HCT116 (cell line): ENCODE measurements at regions not wholly inside any gene's neighbourhood (a gene's known extent, or its start where the extent isn't known, plus 50 kb on each side); places are given as distances from the start of the nearest gene placed in this dataset.

Experiments
- ATAC-seq: fragments of 200-7000 bp; cut with Tn5 transposase; 2 replicates; pipeline ENCODE4 v1.9.1; 2020; ENCODE audit warnings: mild to moderate bottlenecking, moderate library complexity
- BruUV-seq: library from RNA; stranded (reverse); fragments of 400-500 nt; replicated peaks from 2 replicates; lab custom pipeline; 2021; lab: Mats Ljungman, UMichigan
- CTCF ChIA-PET: fragments of 300-600 bp; sonication (Branson Sonifier 250); formaldehyde crosslinking; loops from one replicate; lab custom pipeline; 2021; ENCODE audit warnings: antibody characterized with exemption; lab: Charles Lee
- POLR2A ChIA-PET: fragments of 300-600, 350-600 bp; sonication (Branson Sonifier 250); formaldehyde crosslinking; loops from one replicate; lab custom pipeline; 2021; ENCODE audit warnings: antibody characterized with exemption; lab: Charles Lee
- RAD21 ChIA-PET, 2 experiments: fragments of 300-600 bp; sonication (Branson Sonifier 250); formaldehyde crosslinking; loops; one replicate each; lab custom pipeline; 2023; ENCODE audit warnings: low total read pairs in 2 of 2; ENCODE audit not compliant: uncharacterized antibody in 2 of 2, unreplicated experiment in 2 of 2, low non-redundant PET in 1 of 2; lab: Charles Lee
- DNase-seq: peaks from one replicate; pipeline ENCODE4 v3.0.0-alpha.2; 2010; ENCODE audit warnings: low read depth, low spot score
- H2AFZ ChIP-seq: fragments of 200-600 bp; shearing (Covaris generic), sonication (generic); 2 replicates; pipeline ENCODE4 v1.6.1; 2017; ENCODE audit warnings: low read depth, mixed run types, mixed read lengths, antibody characterized with exemption, low read length; ENCODE audit not compliant: poor library complexity, severe bottlenecking
- H3K27ac ChIP-seq: 2 replicates; pipeline ENCODE4 v1.5.1; 2012; ENCODE audit warnings: low read depth, low read length
- H3K27me3 ChIP-seq: fragments of 200-600 bp; sonication (generic); 2 replicates; pipeline ENCODE4 v1.6.1; 2016; ENCODE audit warnings: mixed run types, low read length, mixed read lengths; ENCODE audit not compliant: insufficient read depth
- H3K36me3 ChIP-seq, 2 experiments: fragments of 200-500 bp in 1 of 2; fragments of 200-600 bp in 1 of 2; sonication (Bioruptor generic) in 1 of 2; sonication (generic) in 1 of 2; 2 replicates each; pipeline versions ENCODE4 v1.5.1 to v1.6.1; 2014 to 2016; ENCODE audit warnings: low read length in 2 of 2, inconsistent platforms in 1 of 2, mixed read lengths in 1 of 2, mixed run types in 1 of 2; ENCODE audit not compliant: insufficient read depth in 2 of 2, control insufficient read depth in 1 of 2
- H3K4me1 ChIP-seq, 2 experiments: fragments of 200-600 bp in 1 of 2; sonication (generic) in 1 of 2; 2 replicates each; pipeline versions ENCODE4 v1.5.1 to v1.6.1; 2012 to 2017; ENCODE audit warnings: low read length in 2 of 2, inconsistent platforms in 1 of 2, mild to moderate bottlenecking in 1 of 2, mixed read lengths in 1 of 2, mixed run types in 1 of 2, moderate library complexity in 1 of 2; ENCODE audit not compliant: insufficient read depth in 2 of 2, control insufficient read depth in 1 of 2
- H3K4me2 ChIP-seq: fragments of 200-600 bp; sonication (generic); 2 replicates; pipeline ENCODE4 v1.6.1; 2017; ENCODE audit warnings: mixed run types, low read length, mixed read lengths
- H3K4me3 ChIP-seq, 2 experiments: fragments of 200-600 bp in 1 of 2; sonication (generic) in 1 of 2; replicated peaks in 1 of 2; 2 replicates each; pipeline ENCODE4 v1.5.1; 2011 to 2016; ENCODE audit warnings: low read length in 2 of 2, control low read depth in 1 of 2, low read depth in 1 of 2, mild to moderate bottlenecking in 1 of 2, mixed read lengths in 1 of 2, mixed run types in 1 of 2
- H3K79me2 ChIP-seq: fragments of 200-600 bp; sonication (generic); 2 replicates; pipeline ENCODE4 v1.6.1; 2017; ENCODE audit warnings: mild to moderate bottlenecking, mixed run types, low read length, moderate library complexity, mixed read lengths; ENCODE audit not compliant: insufficient read depth
- H3K9ac ChIP-seq: fragments of 200-600 bp; sonication (generic); 2 replicates; pipeline ENCODE4 v1.6.1; 2016; ENCODE audit warnings: low read length, mixed read lengths
- H3K9me2 ChIP-seq: fragments of 200-600 bp; sonication (generic), shearing (Covaris generic); 2 replicates; pipeline ENCODE4 v1.6.1; 2017; ENCODE audit warnings: mixed run types, mild to moderate bottlenecking, moderate library complexity; ENCODE audit not compliant: insufficient read depth
- H3K9me3 ChIP-seq, 2 experiments: fragments of 200-500 bp in 1 of 2; fragments of 200-600 bp in 1 of 2; sonication (Bioruptor generic) in 1 of 2; sonication (generic) in 1 of 2; 2 replicates each; pipeline ENCODE4 v1.6.1; 2014 to 2017; ENCODE audit warnings: low read length in 2 of 2, mixed read lengths in 2 of 2, inconsistent platforms in 1 of 2, low read depth in 1 of 2, mild to moderate bottlenecking in 1 of 2, mixed run types in 1 of 2, moderate library complexity in 1 of 2; ENCODE audit not compliant: control insufficient read depth in 1 of 2, insufficient read depth in 1 of 2
- H4K20me1 ChIP-seq: fragments of 200-600 bp; sonication (generic), shearing (Covaris generic); 2 replicates; pipeline ENCODE4 v1.6.1; 2017; ENCODE audit warnings: mixed run types, mild to moderate bottlenecking, moderate library complexity; ENCODE audit not compliant: insufficient read depth
- FOSL1 ChIP-seq: IDR thresholded peaks from 2 replicates; pipeline ENCODE4 v1.6.1; 2012; ENCODE audit warnings: low read depth
- POLR2AphosphoS5 ChIP-seq: IDR thresholded peaks from 2 replicates; pipeline ENCODE4 v1.6.1; 2011; ENCODE audit warnings: mild to moderate bottlenecking, low read depth, low read length, moderate library complexity
- RAD21 ChIP-seq: IDR thresholded peaks from 2 replicates; pipeline ENCODE4 v1.6.1; 2012; ENCODE audit warnings: low read depth, mild to moderate bottlenecking
- SIN3A ChIP-seq: IDR thresholded peaks from 2 replicates; pipeline ENCODE4 v1.6.1; 2012; ENCODE audit warnings: low read depth
- ZFX ChIP-seq: fragments of 450-650 bp; IDR thresholded peaks from 2 replicates; pipeline ENCODE4 v1.6.1; 2017
- ZNF274 ChIP-seq: fragments of 200-500 bp; sonication (Bioruptor generic); IDR thresholded peaks from 2 replicates; pipeline ENCODE4 v1.6.1; 2014; ENCODE audit warnings: mild to moderate bottlenecking, low read depth, low read length, inconsistent platforms
- intact Hi-C: fragments of 100-400 bp; cut with micrococcal nuclease; formaldehyde crosslinking; loops from 2 replicates; pipeline ENCODE4 v1.10.0; 2022
- TF ChIP-seq, protein P1 (sequence below): IDR thresholded peaks from 2 replicates; pipeline ENCODE4 v1.6.1; 2012; ENCODE audit warnings: low read depth
- TF ChIP-seq, protein P2 (sequence below): IDR thresholded peaks from 2 replicates; pipeline ENCODE4 v1.6.1; 2011; ENCODE audit warnings: mild to moderate bottlenecking, low read length, moderate library complexity; ENCODE audit not compliant: insufficient replicate concordance; ENCODE audit errors: extremely low read depth
- TF ChIP-seq, protein P3 (sequence below), 3 experiments: fragments of 200-600 bp in 1 of 3; sonication (generic) in 1 of 3; IDR thresholded peaks in 2 of 3; conservative IDR thresholded peaks in 1 of 3; 2 replicates each; pipeline ENCODE4 v1.5.1; 2012 to 2017; ENCODE audit warnings: low read depth in 2 of 3, low read length in 2 of 3, antibody characterized with exemption in 1 of 3, borderline replicate concordance in 1 of 3, control low read depth in 1 of 3, mild to moderate bottlenecking in 1 of 3, mixed read lengths in 1 of 3, mixed run types in 1 of 3, moderate library complexity in 1 of 3; ENCODE audit not compliant: insufficient read depth in 1 of 3

DNA sequence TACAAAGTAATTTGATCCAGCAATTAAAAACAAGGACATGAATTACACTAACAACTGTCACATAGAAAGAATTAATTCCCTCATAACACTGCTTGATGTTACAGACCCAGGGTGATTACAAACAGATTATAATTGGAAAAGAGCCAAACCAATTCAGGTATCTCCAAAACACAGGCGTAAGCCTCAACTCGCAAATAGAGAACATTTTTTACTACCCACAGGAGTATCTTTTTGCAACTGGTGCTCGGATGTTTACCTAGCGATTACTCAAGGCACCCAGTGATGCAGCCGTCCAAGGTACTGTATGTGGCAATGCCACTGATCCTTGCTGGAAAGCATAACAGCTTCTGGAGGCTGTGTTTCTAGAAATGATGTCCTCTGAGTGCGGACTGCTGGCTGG, 386.1 kb upstream of the KIF2A start:
- no peak overlapping the region for H3K9ac ChIP-seq
- intact Hi-C loops: no loop called here
- BruUV-seq: no TSS peak
- H3K4me1 ChIP-seq: no peaks in the 10 kb centered on the region
- H2AFZ ChIP-seq: no peak overlapping the region
- H3K9me3 ChIP-seq: no peaks in the 10 kb centered on the region
- ChIA-PET POLR2A (no interaction called here), CTCF (no interaction called here), RAD21 (no interaction called here)
- no peak overlapping the region for H3K4me2 ChIP-seq
- H3K9me2 ChIP-seq: no peaks in the 10 kb centered on the region
- H3K27me3 ChIP-seq: peaks cover 41% of the 10 kb centered on the region
- TF ChIP-seq, protein P1, sequence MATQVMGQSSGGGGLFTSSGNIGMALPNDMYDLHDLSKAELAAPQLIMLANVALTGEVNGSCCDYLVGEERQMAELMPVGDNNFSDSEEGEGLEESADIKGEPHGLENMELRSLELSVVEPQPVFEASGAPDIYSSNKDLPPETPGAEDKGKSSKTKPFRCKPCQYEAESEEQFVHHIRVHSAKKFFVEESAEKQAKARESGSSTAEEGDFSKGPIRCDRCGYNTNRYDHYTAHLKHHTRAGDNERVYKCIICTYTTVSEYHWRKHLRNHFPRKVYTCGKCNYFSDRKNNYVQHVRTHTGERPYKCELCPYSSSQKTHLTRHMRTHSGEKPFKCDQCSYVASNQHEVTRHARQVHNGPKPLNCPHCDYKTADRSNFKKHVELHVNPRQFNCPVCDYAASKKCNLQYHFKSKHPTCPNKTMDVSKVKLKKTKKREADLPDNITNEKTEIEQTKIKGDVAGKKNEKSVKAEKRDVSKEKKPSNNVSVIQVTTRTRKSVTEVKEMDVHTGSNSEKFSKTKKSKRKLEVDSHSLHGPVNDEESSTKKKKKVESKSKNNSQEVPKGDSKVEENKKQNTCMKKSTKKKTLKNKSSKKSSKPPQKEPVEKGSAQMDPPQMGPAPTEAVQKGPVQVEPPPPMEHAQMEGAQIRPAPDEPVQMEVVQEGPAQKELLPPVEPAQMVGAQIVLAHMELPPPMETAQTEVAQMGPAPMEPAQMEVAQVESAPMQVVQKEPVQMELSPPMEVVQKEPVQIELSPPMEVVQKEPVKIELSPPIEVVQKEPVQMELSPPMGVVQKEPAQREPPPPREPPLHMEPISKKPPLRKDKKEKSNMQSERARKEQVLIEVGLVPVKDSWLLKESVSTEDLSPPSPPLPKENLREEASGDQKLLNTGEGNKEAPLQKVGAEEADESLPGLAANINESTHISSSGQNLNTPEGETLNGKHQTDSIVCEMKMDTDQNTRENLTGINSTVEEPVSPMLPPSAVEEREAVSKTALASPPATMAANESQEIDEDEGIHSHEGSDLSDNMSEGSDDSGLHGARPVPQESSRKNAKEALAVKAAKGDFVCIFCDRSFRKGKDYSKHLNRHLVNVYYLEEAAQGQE: no peak
- no peak for TF ChIP-seq FOSL1
- TF ChIP-seq ZNF274: no peak
- TF ChIP-seq POLR2AphosphoS5: no peak
- TF ChIP-seq ZFX: no peak
- TF ChIP-seq RAD21: no peak
- TF ChIP-seq SIN3A: no peak
- TF ChIP-seq, protein P2, sequence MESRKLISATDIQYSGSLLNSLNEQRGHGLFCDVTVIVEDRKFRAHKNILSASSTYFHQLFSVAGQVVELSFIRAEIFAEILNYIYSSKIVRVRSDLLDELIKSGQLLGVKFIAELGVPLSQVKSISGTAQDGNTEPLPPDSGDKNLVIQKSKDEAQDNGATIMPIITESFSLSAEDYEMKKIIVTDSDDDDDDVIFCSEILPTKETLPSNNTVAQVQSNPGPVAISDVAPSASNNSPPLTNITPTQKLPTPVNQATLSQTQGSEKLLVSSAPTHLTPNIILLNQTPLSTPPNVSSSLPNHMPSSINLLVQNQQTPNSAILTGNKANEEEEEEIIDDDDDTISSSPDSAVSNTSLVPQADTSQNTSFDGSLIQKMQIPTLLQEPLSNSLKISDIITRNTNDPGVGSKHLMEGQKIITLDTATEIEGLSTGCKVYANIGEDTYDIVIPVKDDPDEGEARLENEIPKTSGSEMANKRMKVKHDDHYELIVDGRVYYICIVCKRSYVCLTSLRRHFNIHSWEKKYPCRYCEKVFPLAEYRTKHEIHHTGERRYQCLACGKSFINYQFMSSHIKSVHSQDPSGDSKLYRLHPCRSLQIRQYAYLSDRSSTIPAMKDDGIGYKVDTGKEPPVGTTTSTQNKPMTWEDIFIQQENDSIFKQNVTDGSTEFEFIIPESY: no peak
- TF ChIP-seq, protein P3, sequence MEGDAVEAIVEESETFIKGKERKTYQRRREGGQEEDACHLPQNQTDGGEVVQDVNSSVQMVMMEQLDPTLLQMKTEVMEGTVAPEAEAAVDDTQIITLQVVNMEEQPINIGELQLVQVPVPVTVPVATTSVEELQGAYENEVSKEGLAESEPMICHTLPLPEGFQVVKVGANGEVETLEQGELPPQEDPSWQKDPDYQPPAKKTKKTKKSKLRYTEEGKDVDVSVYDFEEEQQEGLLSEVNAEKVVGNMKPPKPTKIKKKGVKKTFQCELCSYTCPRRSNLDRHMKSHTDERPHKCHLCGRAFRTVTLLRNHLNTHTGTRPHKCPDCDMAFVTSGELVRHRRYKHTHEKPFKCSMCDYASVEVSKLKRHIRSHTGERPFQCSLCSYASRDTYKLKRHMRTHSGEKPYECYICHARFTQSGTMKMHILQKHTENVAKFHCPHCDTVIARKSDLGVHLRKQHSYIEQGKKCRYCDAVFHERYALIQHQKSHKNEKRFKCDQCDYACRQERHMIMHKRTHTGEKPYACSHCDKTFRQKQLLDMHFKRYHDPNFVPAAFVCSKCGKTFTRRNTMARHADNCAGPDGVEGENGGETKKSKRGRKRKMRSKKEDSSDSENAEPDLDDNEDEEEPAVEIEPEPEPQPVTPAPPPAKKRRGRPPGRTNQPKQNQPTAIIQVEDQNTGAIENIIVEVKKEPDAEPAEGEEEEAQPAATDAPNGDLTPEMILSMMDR (IDR thresholded peaks at IDR 0.05 in 2 of 3, conservative IDR thresholded peaks at IDR 0.05 in 1 of 3; ENCODE audit: borderline replicate concordance in 1 of 3, insufficient read depth in 1 of 3, low read depth in 2 of 3, low read length in 2 of 3): no peak
- ATAC-seq: no peak
- no peaks in the 10 kb centered on the region for H3K36me3 ChIP-seq
- H3K79me2 ChIP-seq: no peaks in the 10 kb centered on the region
- no peak overlapping the region for H3K4me3 ChIP-seq
- no peak for DNase-seq
- no peak overlapping the region for H3K27ac ChIP-seq
- no peaks in the 10 kb centered on the region for H4K20me1 ChIP-seq
